ENCODE measurements at regions not wholly inside any gene's neighbourhood (a gene's known extent, or its start where the extent isn't known, plus 50 kb on each side); places are given as distances from the start of the nearest gene placed in this dataset.
A peak's percentile ranks its signal among the peaks of the same experiment; 100 is the strongest.
"Not testable (repeated sequence)": the region's sequence is repeated elsewhere in the genome, so short reads cannot be mapped to it uniquely, and the experiment has no call there.

- Histone ChIP-seq H3K4me3 (ENCODE audit: low read length) (no peak overlapping the region), H3K9ac (ENCODE audit: low read length) (no peak overlapping the region), H3K36me3 (replicated peaks; ENCODE audit: low read depth, low read length) (no peaks in the 10 kb centered on the region), H2AFZ (ENCODE audit: low read depth, low read length) (no peak overlapping the region), H3K4me1 (ENCODE audit: low read length) (no peaks in the 10 kb centered on the region), H4K20me1 (ENCODE audit: insufficient read depth, low read length) (no peaks in the 10 kb centered on the region), H3K4me2 (ENCODE audit: low read length) (no peak overlapping the region), H3K79me2 (ENCODE audit: low read length) (no peaks in the 10 kb centered on the region), H3K27me3 (ENCODE audit: low read depth, low read length) (no peaks in the 10 kb centered on the region), H3K9me3 (ENCODE audit: insufficient read depth, low read length) (no peaks in the 10 kb centered on the region), H3K27ac (ENCODE audit: low read length) (no peak overlapping the region)
- no peak for TF ChIP-seq EZH2phosphoT487 (IDR thresholded peaks at IDR 0.05; ENCODE audit: low read depth)
- TF ChIP-seq, protein P1, sequence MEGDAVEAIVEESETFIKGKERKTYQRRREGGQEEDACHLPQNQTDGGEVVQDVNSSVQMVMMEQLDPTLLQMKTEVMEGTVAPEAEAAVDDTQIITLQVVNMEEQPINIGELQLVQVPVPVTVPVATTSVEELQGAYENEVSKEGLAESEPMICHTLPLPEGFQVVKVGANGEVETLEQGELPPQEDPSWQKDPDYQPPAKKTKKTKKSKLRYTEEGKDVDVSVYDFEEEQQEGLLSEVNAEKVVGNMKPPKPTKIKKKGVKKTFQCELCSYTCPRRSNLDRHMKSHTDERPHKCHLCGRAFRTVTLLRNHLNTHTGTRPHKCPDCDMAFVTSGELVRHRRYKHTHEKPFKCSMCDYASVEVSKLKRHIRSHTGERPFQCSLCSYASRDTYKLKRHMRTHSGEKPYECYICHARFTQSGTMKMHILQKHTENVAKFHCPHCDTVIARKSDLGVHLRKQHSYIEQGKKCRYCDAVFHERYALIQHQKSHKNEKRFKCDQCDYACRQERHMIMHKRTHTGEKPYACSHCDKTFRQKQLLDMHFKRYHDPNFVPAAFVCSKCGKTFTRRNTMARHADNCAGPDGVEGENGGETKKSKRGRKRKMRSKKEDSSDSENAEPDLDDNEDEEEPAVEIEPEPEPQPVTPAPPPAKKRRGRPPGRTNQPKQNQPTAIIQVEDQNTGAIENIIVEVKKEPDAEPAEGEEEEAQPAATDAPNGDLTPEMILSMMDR (IDR thresholded peaks at IDR 0.05; ENCODE audit: low read depth, low read length) = no peak
These were observed 115.7 kb downstream of the ZNF92 start for GRCh38 chr7:65489260-65489767.

DNA sequence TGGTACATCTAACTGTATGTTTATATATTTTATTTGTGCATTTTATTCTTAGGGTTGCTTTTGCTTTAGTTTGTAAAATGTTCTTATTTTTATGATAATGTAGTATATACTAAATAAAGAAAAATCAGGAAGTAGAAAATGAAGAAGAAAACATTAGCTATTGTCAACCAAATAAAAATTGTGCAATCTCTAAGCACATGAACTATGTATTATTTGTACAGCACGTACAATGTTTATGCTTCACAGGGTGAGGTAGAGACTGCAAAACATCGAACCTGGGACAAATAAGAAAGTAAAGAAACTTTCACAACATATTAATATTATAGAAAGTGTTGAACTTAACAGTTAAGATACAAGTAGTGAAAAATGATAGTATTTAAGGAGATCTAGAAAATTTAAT, 123.0 kb downstream of the ZNF92 start:
- not testable (repeated sequence) for H3K27ac ChIP-seq (ENCODE audit: low read length); H3K27me3 ChIP-seq (ENCODE audit: low read depth, low read length); H3K4me3 ChIP-seq (ENCODE audit: low read length); H3K4me1 ChIP-seq (ENCODE audit: low read length); H3K36me3 ChIP-seq (replicated peaks; ENCODE audit: low read depth, low read length); H3K9ac ChIP-seq (ENCODE audit: low read length); H3K9me3 ChIP-seq (ENCODE audit: insufficient read depth, low read length); H3K4me2 ChIP-seq (ENCODE audit: low read length); H2AFZ ChIP-seq (ENCODE audit: low read depth, low read length); H4K20me1 ChIP-seq (ENCODE audit: insufficient read depth, low read length); H3K79me2 ChIP-seq (ENCODE audit: low read length)

- no peaks in the 10 kb centered on the region for H4K20me1 ChIP-seq (ENCODE audit: insufficient read depth, low read length)
- H3K4me3 ChIP-seq (ENCODE audit: low read length) = no peak overlapping the region
- TF ChIP-seq, protein P1 (IDR thresholded peaks at IDR 0.05; ENCODE audit: low read depth, low read length) = no peak
- no peak for TF ChIP-seq EZH2phosphoT487 (IDR thresholded peaks at IDR 0.05; ENCODE audit: low read depth)
- no peaks in the 10 kb centered on the region for H3K79me2 ChIP-seq (ENCODE audit: low read length)
- H3K27me3 ChIP-seq (ENCODE audit: low read depth, low read length) = no peaks in the 10 kb centered on the region
- no peaks in the 10 kb centered on the region for H3K36me3 ChIP-seq (replicated peaks; ENCODE audit: low read depth, low read length)
- H3K4me1 ChIP-seq (ENCODE audit: low read length) = no peaks in the 10 kb centered on the region
- H2AFZ ChIP-seq (ENCODE audit: low read depth, low read length) = no peak overlapping the region
- H3K4me2 ChIP-seq (ENCODE audit: low read length) = no peak overlapping the region
- H3K9ac ChIP-seq (ENCODE audit: low read length) = no peak overlapping the region
- no peaks in the 10 kb centered on the region for H3K9me3 ChIP-seq (ENCODE audit: insufficient read depth, low read length)
- no peak overlapping the region for H3K27ac ChIP-seq (ENCODE audit: low read length)
These were observed 129.9 kb downstream of the ZNF92 start for GRCh38 chr7:65503434-65504152.

GRCh38 chr7:65504504-65505319, 131.1 kb downstream of the ZNF92 start:
- H3K9me3 ChIP-seq (ENCODE audit: insufficient read depth, low read length); H3K36me3 ChIP-seq (replicated peaks; ENCODE audit: low read depth, low read length); H3K4me1 ChIP-seq (ENCODE audit: low read length); H3K4me3 ChIP-seq (ENCODE audit: low read length); H4K20me1 ChIP-seq (ENCODE audit: insufficient read depth, low read length); H3K79me2 ChIP-seq (ENCODE audit: low read length); H2AFZ ChIP-seq (ENCODE audit: low read depth, low read length); H3K27me3 ChIP-seq (ENCODE audit: low read depth, low read length); H3K4me2 ChIP-seq (ENCODE audit: low read length); H3K27ac ChIP-seq (ENCODE audit: low read length); H3K9ac ChIP-seq (ENCODE audit: low read length): not testable (repeated sequence)

DNA sequence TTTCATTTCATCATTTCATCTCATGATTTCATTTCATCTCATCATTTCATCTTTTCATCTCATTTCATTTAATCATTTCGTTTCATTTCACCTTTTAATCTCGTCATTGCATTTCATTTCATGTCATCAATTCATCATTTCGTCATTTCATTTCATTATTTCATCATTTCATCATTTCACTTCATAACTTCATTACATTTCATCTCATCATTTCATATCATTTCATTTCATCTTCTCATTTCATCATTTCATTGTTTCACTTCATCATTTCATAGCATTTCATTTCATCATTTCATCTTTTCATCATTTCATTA, 131.6 kb downstream of the ZNF92 start:
- not testable (repeated sequence) for H3K4me2 ChIP-seq (ENCODE audit: low read length); H3K36me3 ChIP-seq (replicated peaks; ENCODE audit: low read depth, low read length); H3K27ac ChIP-seq (ENCODE audit: low read length); H2AFZ ChIP-seq (ENCODE audit: low read depth, low read length); H3K9me3 ChIP-seq (ENCODE audit: insufficient read depth, low read length); H4K20me1 ChIP-seq (ENCODE audit: insufficient read depth, low read length); H3K79me2 ChIP-seq (ENCODE audit: low read length); H3K4me1 ChIP-seq (ENCODE audit: low read length); H3K4me3 ChIP-seq (ENCODE audit: low read length); H3K9ac ChIP-seq (ENCODE audit: low read length)
- peaks cover 10% of the 10 kb centered on the region for H3K27me3 ChIP-seq (ENCODE audit: low read depth, low read length)

DNA sequence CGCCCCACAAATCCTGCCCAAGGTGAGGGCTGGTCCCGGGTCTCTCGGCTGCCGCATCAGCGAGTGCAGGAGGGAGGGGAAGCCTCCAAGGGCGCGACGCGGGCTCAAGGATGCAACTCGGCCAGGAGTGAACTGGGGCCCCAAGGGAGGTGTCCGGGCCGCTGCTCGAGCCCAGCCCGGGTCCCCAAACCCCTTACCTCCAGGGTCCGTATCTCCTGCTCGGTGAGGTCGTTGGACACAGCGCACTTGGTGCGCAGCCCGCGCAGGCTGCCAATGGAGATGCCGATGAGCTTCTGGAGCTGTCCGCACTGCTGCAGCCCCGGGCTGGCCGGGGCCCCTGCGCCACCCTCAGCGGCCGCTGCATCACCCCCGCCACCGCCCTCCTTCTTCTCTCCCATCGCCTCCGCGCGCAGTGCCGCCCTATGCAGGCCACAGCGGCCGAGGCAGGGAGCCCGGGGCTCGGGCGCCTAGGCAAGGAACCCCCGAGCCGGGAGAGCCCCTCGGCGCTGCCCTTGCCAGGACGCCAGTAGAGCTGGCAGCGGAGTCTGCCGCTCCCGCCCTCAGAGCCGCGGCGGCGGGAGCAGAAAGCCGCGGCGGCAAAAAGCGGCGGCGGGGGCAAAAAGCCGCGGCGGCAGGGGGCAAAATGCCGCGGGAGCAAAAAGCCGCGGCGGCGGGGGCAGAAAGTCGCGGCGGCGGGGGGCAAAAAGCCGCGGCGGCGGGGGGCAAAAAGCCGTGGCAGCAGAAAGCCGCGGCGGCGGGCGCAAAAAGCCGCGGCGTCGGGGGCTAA, 135.1 kb downstream of the ZNF92 start:
- H2AFZ ChIP-seq (ENCODE audit: low read depth, low read length) = not testable (repeated sequence)

More for the DNA sequence above, 135.1 kb downstream of the ZNF92 start:
- H3K4me1 ChIP-seq (ENCODE audit: low read length); H3K79me2 ChIP-seq (ENCODE audit: low read length); H3K36me3 ChIP-seq (replicated peaks; ENCODE audit: low read depth, low read length); H3K27ac ChIP-seq (ENCODE audit: low read length); H3K9me3 ChIP-seq (ENCODE audit: insufficient read depth, low read length); H4K20me1 ChIP-seq (ENCODE audit: insufficient read depth, low read length); H3K9ac ChIP-seq (ENCODE audit: low read length): not testable (repeated sequence)
- Histone ChIP-seq H3K4me3 (ENCODE audit: low read length) (peak overlapping the region; percentile 54), H3K27me3 (ENCODE audit: low read depth, low read length) (peaks cover 15% of the 10 kb centered on the region), H3K4me2 (ENCODE audit: low read length) (0 out of 2 replicates have a peak overlapping the region, but pooled peaks have one; percentile 58)

All from OCI-LY3 (cell line).